DOHH2 (cell line): ENCODE measurements at regions not wholly inside any gene's neighbourhood (a gene's known extent, or its start where the extent isn't known, plus 50 kb on each side); places are given as distances from the start of the nearest gene placed in this dataset.

Source experiments
- CTCF ChIP-seq: fragments of 200-600 bp; sonication (generic); IDR thresholded peaks from one replicate; pipeline ENCODE4 v1.5.1; 2014; ENCODE audit warnings: antibody characterized with exemption, mild to moderate bottlenecking, low read depth, low read length; ENCODE audit not compliant: poor library complexity, severe bottlenecking
- EZH2phosphoT487 ChIP-seq: fragments of 200-600 bp; sonication (generic); IDR thresholded peaks from 2 replicates; pipeline ENCODE4 v1.6.1; 2017; ENCODE audit warnings: borderline replicate concordance, mild to moderate bottlenecking, antibody characterized with exemption, low read length, moderate library complexity, mixed read lengths

- TF ChIP-seq CTCF (no peak), EZH2phosphoT487 (no peak)
These were observed 130.3 kb upstream of the NRIP1 start for GRCh38 chr21:15195104-15195503.
